Natural killer cell (primary cell): ENCODE measurements at regions not wholly inside any gene's neighbourhood (a gene's known extent, or its start where the extent isn't known, plus 50 kb on each side); places are given as distances from the start of the nearest gene placed in this dataset.

Source experiments
- ATAC-seq, 3 donors: fragments of 150-1000 bp in 2 of 3; fragments of 200-7000 bp in 1 of 3; cut with Tn5 transposase; 1 replicate in 1 of 3; 2 replicates in 2 of 3; pipeline ENCODE4 v1.10.0; 2021; ENCODE audit warnings: mild to moderate bottlenecking in 2 of 3, moderate library complexity in 2 of 3
- DNase-seq, 2 donors: peaks; one replicate each; pipeline versions ENCODE4 v3.0.0 to v3.0.0-alpha.2; 2013 to 2021; ENCODE audit warnings: mixed read lengths in 1 of 2
- H3K27ac ChIP-seq: one replicate; pipeline ENCODE4 v1.5.1; 2013; ENCODE audit warnings: mild to moderate bottlenecking, low read length
- H3K27me3 ChIP-seq: one replicate; pipeline ENCODE4 v1.6.1; 2013; ENCODE audit warnings: low read length; ENCODE audit not compliant: control insufficient read depth, insufficient read depth
- H3K36me3 ChIP-seq: one replicate; pipeline ENCODE4 v1.6.1; 2013; ENCODE audit warnings: low read length; ENCODE audit not compliant: control insufficient read depth, insufficient read depth
- H3K4me1 ChIP-seq: one replicate; pipeline ENCODE4 v1.6.1; 2013; ENCODE audit warnings: low read length; ENCODE audit not compliant: control insufficient read depth, insufficient read depth
- H3K4me3 ChIP-seq: one replicate; pipeline ENCODE4 v1.5.1; 2013; ENCODE audit warnings: low read length
- H3K9me3 ChIP-seq: one replicate; pipeline ENCODE4 v1.6.1; 2013; ENCODE audit warnings: low read length; ENCODE audit not compliant: control insufficient read depth, insufficient read depth
- H3K27ac Mint-ChIP-seq, 2 donors: one replicate each; pipeline ENCODE4 v1.8.0; 2022; ENCODE audit warnings: mild to moderate bottlenecking in 2 of 2, mixed read lengths in 2 of 2, moderate library complexity in 1 of 2
- H3K27me3 Mint-ChIP-seq, 2 donors: one replicate each; pipeline ENCODE4 v1.8.0; 2022; ENCODE audit warnings: low read depth in 2 of 2, mixed read lengths in 2 of 2
- H3K36me3 Mint-ChIP-seq: one replicate; pipeline ENCODE4 v1.8.0; 2022; ENCODE audit warnings: mixed read lengths
- H3K4me1 Mint-ChIP-seq, 2 donors: one replicate each; pipeline ENCODE4 v1.8.0; 2022; ENCODE audit warnings: mixed read lengths in 2 of 2
- H3K4me3 Mint-ChIP-seq: one replicate; pipeline ENCODE4 v1.8.0; 2022; ENCODE audit warnings: mild to moderate bottlenecking, moderate library complexity, mixed read lengths
- H3K9me3 Mint-ChIP-seq, 2 donors: one replicate each; pipeline ENCODE4 v1.8.0; 2022; ENCODE audit warnings: mixed read lengths in 2 of 2
- WGBS: methylation state at CpG from one replicate; pipeline ENCODE4 v1.1.7; 2013; ENCODE audit warnings: missing lambda C conversion rate; ENCODE audit not compliant: insufficient coverage; 5-methylcytosine and 5-hydroxymethylcytosine counted together
- intact Hi-C: fragments of 100-400 bp; cut with micrococcal nuclease; formaldehyde crosslinking; loops from one replicate; pipeline ENCODE4 v1.14.2; 2022
- TF ChIP-seq, protein P1 (sequence below): fragments of 200-600 bp; IDR thresholded peaks from one replicate; pipeline ENCODE4 v1.8.0; 2022; ENCODE audit warnings: antibody characterized with exemption

DNA sequence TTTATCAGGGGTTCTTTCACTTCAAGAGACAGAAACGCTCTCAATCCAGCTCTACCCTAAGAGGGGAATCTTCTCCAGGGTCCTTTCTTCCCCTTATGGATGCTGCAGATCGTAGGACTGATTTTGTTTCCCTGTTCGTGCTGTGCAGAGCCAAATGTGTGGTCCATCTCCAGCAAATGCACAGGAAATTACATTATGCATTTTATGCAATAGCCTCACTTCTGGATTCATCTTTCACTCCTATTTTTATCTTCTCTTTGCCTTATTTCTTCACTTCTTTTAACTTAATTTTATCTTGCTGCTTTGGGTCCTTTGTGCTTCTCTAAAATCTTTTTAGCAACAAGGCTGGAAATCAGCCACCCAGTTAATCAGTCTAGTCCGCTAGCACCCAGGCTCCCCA, 184.5 kb upstream of the INHBA start:
- H3K27ac Mint-ChIP-seq, result no peak overlapping the region
- no peak overlapping the region for H3K27ac ChIP-seq
- intact Hi-C loops, result no loop called here
- H3K4me1 Mint-ChIP-seq, result peaks cover 7 to 8% of the 10 kb centered on the region in 2 donors
- no peak overlapping the region for H3K4me3 Mint-ChIP-seq
- TF ChIP-seq, protein P1, sequence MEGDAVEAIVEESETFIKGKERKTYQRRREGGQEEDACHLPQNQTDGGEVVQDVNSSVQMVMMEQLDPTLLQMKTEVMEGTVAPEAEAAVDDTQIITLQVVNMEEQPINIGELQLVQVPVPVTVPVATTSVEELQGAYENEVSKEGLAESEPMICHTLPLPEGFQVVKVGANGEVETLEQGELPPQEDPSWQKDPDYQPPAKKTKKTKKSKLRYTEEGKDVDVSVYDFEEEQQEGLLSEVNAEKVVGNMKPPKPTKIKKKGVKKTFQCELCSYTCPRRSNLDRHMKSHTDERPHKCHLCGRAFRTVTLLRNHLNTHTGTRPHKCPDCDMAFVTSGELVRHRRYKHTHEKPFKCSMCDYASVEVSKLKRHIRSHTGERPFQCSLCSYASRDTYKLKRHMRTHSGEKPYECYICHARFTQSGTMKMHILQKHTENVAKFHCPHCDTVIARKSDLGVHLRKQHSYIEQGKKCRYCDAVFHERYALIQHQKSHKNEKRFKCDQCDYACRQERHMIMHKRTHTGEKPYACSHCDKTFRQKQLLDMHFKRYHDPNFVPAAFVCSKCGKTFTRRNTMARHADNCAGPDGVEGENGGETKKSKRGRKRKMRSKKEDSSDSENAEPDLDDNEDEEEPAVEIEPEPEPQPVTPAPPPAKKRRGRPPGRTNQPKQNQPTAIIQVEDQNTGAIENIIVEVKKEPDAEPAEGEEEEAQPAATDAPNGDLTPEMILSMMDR, result no peak
- H3K4me3 ChIP-seq, result no peak overlapping the region
- no peaks in the 10 kb centered on the region for H3K36me3 Mint-ChIP-seq
- ATAC-seq, result no peak
- no peaks in the 10 kb centered on the region for H3K36me3 ChIP-seq
- H3K4me1 ChIP-seq, result peaks cover 13% of the 10 kb centered on the region
- no peak for DNase-seq
- H3K27me3 ChIP-seq, result no peaks in the 10 kb centered on the region
- 74% methylated on average over 4 of the region's 4 CpGs for WGBS
- H3K9me3 ChIP-seq, result no peaks in the 10 kb centered on the region
- H3K27me3 Mint-ChIP-seq, result no peaks in the 10 kb centered on the region
- H3K9me3 Mint-ChIP-seq, result no peaks in the 10 kb centered on the region

DNA sequence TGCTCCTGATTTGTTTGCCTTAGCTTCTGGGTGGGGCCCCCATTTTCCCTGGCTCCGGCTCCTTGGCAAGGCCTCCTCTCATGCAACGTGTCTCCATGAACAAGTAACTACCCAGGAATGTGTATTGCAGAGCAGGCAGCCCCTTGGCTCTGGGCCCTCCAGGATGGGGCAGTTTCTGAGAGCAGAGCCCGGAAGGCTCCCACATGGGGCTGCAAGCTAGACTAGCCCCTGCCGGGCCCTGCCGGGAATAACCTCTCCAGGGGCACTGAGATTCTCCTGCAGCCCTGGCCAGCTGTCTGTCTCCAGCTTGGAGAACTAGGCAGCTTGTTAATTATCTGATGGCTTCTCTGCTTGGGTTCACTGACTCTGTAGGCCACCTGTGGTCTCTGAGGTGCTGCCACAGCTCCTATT, 184.0 kb upstream of the INHBA start:
- Histone ChIP-seq H3K4me3 (no peak overlapping the region), H3K36me3 (no peaks in the 10 kb centered on the region), H3K4me1 (peaks cover 18% of the 10 kb centered on the region), H3K27me3 (no peaks in the 10 kb centered on the region), H3K27ac (no peak overlapping the region), H3K9me3 (no peaks in the 10 kb centered on the region)
- Mint-ChIP-seq H3K27ac (no peak overlapping the region), H3K27me3 (no peaks in the 10 kb centered on the region), H3K9me3 (no peaks in the 10 kb centered on the region), H3K4me1 (peaks cover 12 to 13% of the 10 kb centered on the region in 2 donors), H3K36me3 (no peaks in the 10 kb centered on the region), H3K4me3 (no peak overlapping the region)
- intact Hi-C loops, result no loop called here
- TF ChIP-seq, protein P1, result no peak
- ATAC-seq (no peak), DNase-seq (no peak)
- 94% methylated on average over 5 of the region's 5 CpGs for WGBS

DNA sequence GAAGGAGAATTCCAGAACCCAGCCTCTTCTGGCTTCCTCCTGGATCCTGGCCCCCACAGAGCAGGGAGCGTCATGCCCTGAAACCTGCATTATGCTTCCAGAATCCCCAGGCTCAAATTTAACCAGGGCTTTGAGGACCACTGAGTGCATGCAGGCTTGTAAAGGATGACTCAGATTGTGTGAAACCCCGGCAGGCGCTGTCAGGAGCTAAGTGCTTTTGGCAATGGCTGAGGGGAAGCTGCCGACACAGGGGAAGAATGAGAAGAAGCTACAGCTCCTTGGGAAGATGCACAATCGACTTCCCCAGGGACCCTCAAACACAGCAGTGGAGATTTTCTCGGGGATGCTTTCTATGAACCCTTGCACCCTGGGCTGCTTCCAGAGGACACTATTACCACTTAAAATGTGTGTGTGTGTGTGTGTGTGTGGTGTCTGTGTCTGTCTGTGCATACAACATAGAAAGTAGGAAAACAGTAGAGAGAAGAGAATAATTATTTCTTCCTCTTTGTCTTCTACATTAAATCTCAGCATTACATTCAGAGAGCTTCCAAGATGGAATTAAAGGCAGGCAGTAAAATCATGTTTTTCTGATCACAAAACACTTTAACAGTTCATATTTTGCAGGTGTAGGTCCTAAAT, 183.5 kb upstream of the INHBA start:
- 58% methylated on average over 6 of the region's 6 CpGs for WGBS
- Histone ChIP-seq H3K4me3 (no peak overlapping the region), H3K36me3 (no peaks in the 10 kb centered on the region), H3K4me1 (peaks cover 20% of the 10 kb centered on the region), H3K9me3 (no peaks in the 10 kb centered on the region), H3K27ac (no peak overlapping the region), H3K27me3 (no peaks in the 10 kb centered on the region)
- intact Hi-C loops, result no loop called here
- Mint-ChIP-seq H3K9me3 (no peaks in the 10 kb centered on the region), H3K4me1 (peaks cover 17 to 18% of the 10 kb centered on the region in 2 donors), H3K27me3 (no peaks in the 10 kb centered on the region), H3K27ac (no peak overlapping the region), H3K36me3 (no peaks in the 10 kb centered on the region), H3K4me3 (no peak overlapping the region)
- no peak for ATAC-seq
- no peak for DNase-seq
- TF ChIP-seq, protein P1, result no peak

- Histone ChIP-seq H3K36me3 (no peaks in the 10 kb centered on the region), H3K27me3 (no peaks in the 10 kb centered on the region), H3K9me3 (no peaks in the 10 kb centered on the region), H3K4me3 (no peak overlapping the region), H3K4me1 (peaks cover 24% of the 10 kb centered on the region), H3K27ac (no peak overlapping the region)
- peaks cover 20 to 21% of the 10 kb centered on the region in 2 donors for H3K4me1 Mint-ChIP-seq
- TF ChIP-seq, protein P1, result no peak
- H3K36me3 Mint-ChIP-seq, result no peaks in the 10 kb centered on the region
- H3K27me3 Mint-ChIP-seq, result no peaks in the 10 kb centered on the region
- intact Hi-C loops, result no loop called here
- no peak for ATAC-seq
- no peak for DNase-seq
- H3K9me3 Mint-ChIP-seq, result no peaks in the 10 kb centered on the region
- H3K27ac Mint-ChIP-seq, result peak overlapping the region in 1 of 2 donors; percentile 9
- no peak overlapping the region for H3K4me3 Mint-ChIP-seq
- WGBS, result 84% methylated on average over 5 of the region's 6 CpGs
Observed at GRCh38 chr7:41885748-41886147, 182.9 kb upstream of the INHBA start.
